Left renal cortex interstitium (tissue), 4 donors: ENCODE measurements at regions not wholly inside any gene's neighbourhood (a gene's known extent, or its start where the extent isn't known, plus 50 kb on each side); places are given as distances from the start of the nearest gene placed in this dataset.
"Not testable (repeated sequence)": the region's sequence is repeated elsewhere in the genome, so short reads cannot be mapped to it uniquely, and the experiment has no call there.

ENCODE experiments used
- DNase-seq, 4 donors: peaks; one replicate each; pipeline ENCODE4 v3.0.0-alpha.2; 2013; ENCODE audit warnings: low read depth in 4 of 4, low spot score in 2 of 4, missing footprints in 1 of 4

- no peak for DNase-seq
Observed at GRCh38 chr16:13848795-13849194, 71.2 kb upstream of the ERCC4 start.

DNA sequence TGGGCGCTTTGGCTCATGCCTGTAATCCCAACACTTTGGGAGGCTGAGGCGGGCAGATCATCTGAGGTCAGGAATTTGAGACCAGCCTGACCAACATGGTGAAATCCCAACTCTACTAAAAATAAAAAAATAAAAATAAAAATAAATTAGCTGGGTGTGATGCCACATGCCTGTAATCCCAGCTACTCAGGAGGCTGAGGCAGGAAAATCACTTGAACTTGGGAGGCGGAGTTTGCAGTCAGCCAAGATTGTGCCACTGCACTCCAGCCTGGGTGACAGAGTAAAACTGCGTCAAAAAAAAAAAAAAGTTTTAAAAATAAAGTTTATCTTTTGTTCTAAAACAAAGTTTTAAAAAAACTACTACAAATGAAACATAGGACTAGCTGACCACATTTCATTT lies 69.8 kb upstream of the ERCC4 start:
- DNase-seq, result not testable (repeated sequence)

- no peak for DNase-seq
Observed at GRCh38 chr16:13852827-13853226, 67.1 kb upstream of the ERCC4 start.

- DNase-seq, result no peak
Observed at GRCh38 chr16:13856398-13856797, 63.6 kb upstream of the ERCC4 start.

- no peak for DNase-seq
Observed at GRCh38 chr16:13856811-13857511, 63.0 kb upstream of the ERCC4 start.

DNA sequence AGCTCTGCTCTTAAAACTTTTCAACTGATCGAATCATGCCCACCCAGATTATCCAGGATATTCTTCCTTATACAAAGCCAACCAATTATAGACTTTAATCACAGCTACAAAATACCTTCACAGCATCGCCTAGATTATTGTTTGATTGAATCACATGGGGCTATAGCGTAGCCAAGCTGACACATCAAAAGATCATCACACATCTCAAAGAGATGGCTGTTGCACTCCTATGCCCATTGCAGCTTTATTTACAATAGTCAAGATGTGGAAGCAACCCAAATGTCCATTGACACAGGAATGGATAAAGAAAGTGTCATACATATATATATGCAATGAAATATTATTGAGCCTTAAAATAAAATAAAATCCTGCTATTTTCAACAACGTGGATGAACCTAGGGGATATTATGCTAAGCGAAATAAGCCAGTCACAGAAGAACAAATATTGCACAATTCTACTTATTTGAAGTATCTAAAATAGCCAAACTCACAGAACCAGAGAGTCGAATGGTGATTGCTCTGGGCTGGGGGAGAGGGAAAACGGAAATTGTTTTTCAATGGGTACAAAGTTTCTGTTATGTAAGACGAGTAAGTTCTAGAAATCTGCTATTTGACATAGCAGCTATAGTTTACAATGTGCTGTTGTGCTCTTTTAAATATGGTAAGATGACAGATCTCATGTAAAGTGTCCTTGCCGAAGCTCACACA lies 60.9 kb upstream of the ERCC4 start:
- no peak for DNase-seq

- no peak for DNase-seq
Observed at GRCh38 chr16:13863075-13863765, 56.7 kb upstream of the ERCC4 start.

- no peak for DNase-seq
Observed at GRCh38 chr16:13864689-13865088, 55.3 kb upstream of the ERCC4 start.

DNA sequence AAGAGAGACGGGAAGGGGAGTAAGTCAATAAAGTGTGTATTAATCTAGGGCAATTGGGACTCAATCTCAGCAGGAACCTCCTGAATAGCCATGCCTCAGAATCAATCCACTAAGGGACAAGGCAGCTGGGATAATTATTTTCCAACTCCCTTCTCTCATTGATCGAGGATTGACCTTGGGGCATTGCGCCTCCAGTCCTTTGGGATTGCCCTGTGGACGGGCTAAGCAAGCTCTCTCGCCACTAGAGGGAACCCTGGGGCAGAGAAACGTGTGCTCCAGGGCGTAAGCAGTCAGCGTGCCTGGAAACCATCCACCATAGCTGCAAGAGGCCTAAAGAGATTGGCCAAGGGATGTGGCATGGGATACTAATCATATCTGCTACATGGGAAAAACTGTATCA lies 53.9 kb upstream of the ERCC4 start:
- DNase-seq, result peak in 3 of 4 donors; percentile 16 to 31 (median 18)
